Right lobe of liver (tissue), 6 donors: ENCODE measurements at regions not wholly inside any gene's neighbourhood (a gene's known extent, or its start where the extent isn't known, plus 50 kb on each side); places are given as distances from the start of the nearest gene placed in this dataset.

ENCODE experiments used
- ATAC-seq, 4 donors: fragments of 200-7000 bp; cut with Tn5 transposase; one replicate each; pipeline ENCODE4 v1.9.1; 2020; ENCODE audit warnings: mild to moderate bottlenecking in 4 of 4, moderate library complexity in 4 of 4
- DNase-seq, 3 donors: peaks; one replicate each; pipeline ENCODE4 v3.0.0-alpha.2; 2020
- H3K27ac ChIP-seq, 3 donors: fragments of 200-600 bp; one replicate each; pipeline ENCODE4 v1.8.0; 2022
- H3K27me3 ChIP-seq, 2 donors: fragments of 200-600 bp; one replicate each; pipeline ENCODE4 v1.8.0; 2022
- H3K36me3 ChIP-seq, 4 donors: fragments of 200-600 bp; sonication (generic) in 1 of 4; one replicate each; pipeline versions ENCODE4 v1.5.1 to v1.8.0; 2017 to 2022; ENCODE audit warnings: control low read depth in 1 of 4
- H3K4me1 ChIP-seq, 4 donors: fragments of 200-600 bp; sonication (generic) in 1 of 4; one replicate each; pipeline versions ENCODE4 v1.5.1 to v1.8.0; 2017 to 2022; ENCODE audit warnings: control low read depth in 1 of 4
- H3K4me3 ChIP-seq, 3 donors: fragments of 200-600 bp; one replicate each; pipeline ENCODE4 v1.8.0; 2022
- H3K9me3 ChIP-seq, 4 donors: fragments of 200-600 bp; sonication (generic) in 1 of 4; one replicate each; pipeline versions ENCODE4 v1.5.1 to v1.8.0; 2017 to 2022; ENCODE audit warnings: control low read depth in 1 of 4
- CTCF ChIP-seq, 4 donors: fragments of 200-600 bp in 3 of 4; fragments of 450-650 bp in 1 of 4; IDR thresholded peaks; one replicate each; pipeline versions ENCODE4 v1.5.1 to v1.8.0; 2016 to 2022; ENCODE audit warnings: antibody characterized with exemption in 4 of 4, mild to moderate bottlenecking in 2 of 4
- POLR2A ChIP-seq: fragments of 450-650 bp; IDR thresholded peaks from one replicate; pipeline ENCODE4 v1.6.1; 2017; ENCODE audit warnings: antibody characterized with exemption, mild to moderate bottlenecking
- WGBS: methylation state at CpG from one replicate; pipeline ENCODE4 v1.1.6; 2018; ENCODE audit warnings: low coverage, low lambda C conversion rate; ENCODE audit not compliant: insufficient coverage; ENCODE audit errors: missing lambda C conversion rate; 5-methylcytosine and 5-hydroxymethylcytosine counted together
- intact Hi-C, 2 donors: fragments of 100-400 bp; cut with DNase I; formaldehyde crosslinking; loops; one replicate each; pipeline versions ENCODE4 v1.11.2 to v1.14.1; 2022
- donor health status: DM: no; HTN: yes; CAD: no.
- donor health status: DM: no; HTN: no; CAD: no.
- donor health status: DM: no; HTN: no; CAD: no.
- donor health status: DM: no; HTN: yes; CAD: no.
- donor health status: DM: no; HTN: yes; CAD: no.

- 30% methylated on average over 3 of the region's 3 CpGs for WGBS
- TF ChIP-seq CTCF (IDR thresholded peaks at IDR 0.05) (peak in 1 of 4 donors; percentile 44), POLR2A (no peak)
- no peak overlapping the region for H3K27ac ChIP-seq
- no peaks in the 10 kb centered on the region for H3K4me1 ChIP-seq
- ATAC-seq, result peak in 2 of 4 donors; percentile 45 to 57
- no peaks in the 10 kb centered on the region for H3K9me3 ChIP-seq
- intact Hi-C loops, result no loop called here
- no peak overlapping the region for H3K4me3 ChIP-seq
- no peaks in the 10 kb centered on the region for H3K36me3 ChIP-seq
- DNase-seq, result no peak
- no peaks in the 10 kb centered on the region for H3K27me3 ChIP-seq
Observed at GRCh38 chr5:18113721-18114120, 479.5 kb downstream of the TAF11L14 start.

DNA sequence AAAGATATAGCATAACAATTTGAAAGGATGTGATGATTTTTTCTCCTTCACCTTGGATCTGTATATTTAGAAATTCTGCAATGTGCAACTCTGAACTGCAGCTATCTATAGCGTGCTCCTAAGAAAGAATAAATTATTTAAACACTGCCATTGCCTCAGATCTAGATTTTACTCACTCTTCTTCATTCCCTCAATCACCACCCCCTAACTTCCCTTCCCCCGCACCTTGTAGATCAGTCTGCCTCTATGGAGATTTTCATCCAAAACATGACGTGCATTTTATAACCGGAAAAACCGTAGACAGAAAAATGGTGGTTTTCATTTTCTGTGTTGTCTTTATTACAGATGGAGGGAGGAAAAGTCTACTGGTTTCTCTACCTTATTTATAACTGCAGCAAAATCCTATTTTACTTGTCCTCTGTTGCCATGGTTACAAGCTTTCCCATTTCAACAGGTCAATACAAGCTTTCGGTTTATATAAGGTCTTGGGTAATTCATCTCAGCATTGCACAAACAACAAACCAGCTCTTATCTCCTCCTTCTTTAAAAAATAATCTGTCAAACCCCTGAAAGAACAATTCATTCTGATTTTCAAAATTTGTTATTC, 480.0 kb downstream of the TAF11L14 start:
- Histone ChIP-seq H3K27me3 (no peaks in the 10 kb centered on the region), H3K4me3 (no peak overlapping the region), H3K27ac (no peak overlapping the region), H3K36me3 (no peaks in the 10 kb centered on the region), H3K9me3 (no peaks in the 10 kb centered on the region), H3K4me1 (no peaks in the 10 kb centered on the region)
- DNase-seq (no peak), ATAC-seq (peak; percentile 56 to 81 (median 68))
- TF ChIP-seq POLR2A (no peak), CTCF (IDR thresholded peaks at IDR 0.05) (no peak)
- intact Hi-C loops, result no loop called here
- 40% methylated on average over 6 of the region's 6 CpGs for WGBS

DNA sequence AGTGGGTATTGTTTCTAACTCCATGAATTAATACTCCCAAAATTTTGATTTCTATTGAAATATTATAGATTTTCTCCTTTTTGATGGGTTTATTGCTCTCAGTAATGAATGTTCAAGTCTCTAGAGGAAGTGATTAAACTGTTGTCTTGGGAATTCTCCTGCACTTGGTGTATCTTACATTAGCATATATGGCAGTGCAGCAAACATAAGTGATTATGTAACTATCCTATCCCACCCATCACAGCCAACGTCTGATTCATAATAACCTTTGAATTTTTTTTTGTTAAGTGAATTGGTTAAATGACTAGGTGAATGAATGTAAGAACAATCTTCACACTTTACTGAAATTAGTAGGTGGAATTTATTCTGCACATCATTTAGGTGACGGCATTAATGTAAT, 483.7 kb downstream of the TAF11L14 start:
- ATAC-seq, result no peak
- 68% methylated on average over 2 of the region's 2 CpGs for WGBS
- no peak overlapping the region for H3K4me3 ChIP-seq
- H3K36me3 ChIP-seq, result no peaks in the 10 kb centered on the region
- no peak for TF ChIP-seq CTCF (IDR thresholded peaks at IDR 0.05)
- no peak for TF ChIP-seq POLR2A
- H3K4me1 ChIP-seq, result no peaks in the 10 kb centered on the region
- H3K27ac ChIP-seq, result no peak overlapping the region
- DNase-seq, result no peak
- no peaks in the 10 kb centered on the region for H3K27me3 ChIP-seq
- intact Hi-C loops, result no loop called here
- no peaks in the 10 kb centered on the region for H3K9me3 ChIP-seq

DNA sequence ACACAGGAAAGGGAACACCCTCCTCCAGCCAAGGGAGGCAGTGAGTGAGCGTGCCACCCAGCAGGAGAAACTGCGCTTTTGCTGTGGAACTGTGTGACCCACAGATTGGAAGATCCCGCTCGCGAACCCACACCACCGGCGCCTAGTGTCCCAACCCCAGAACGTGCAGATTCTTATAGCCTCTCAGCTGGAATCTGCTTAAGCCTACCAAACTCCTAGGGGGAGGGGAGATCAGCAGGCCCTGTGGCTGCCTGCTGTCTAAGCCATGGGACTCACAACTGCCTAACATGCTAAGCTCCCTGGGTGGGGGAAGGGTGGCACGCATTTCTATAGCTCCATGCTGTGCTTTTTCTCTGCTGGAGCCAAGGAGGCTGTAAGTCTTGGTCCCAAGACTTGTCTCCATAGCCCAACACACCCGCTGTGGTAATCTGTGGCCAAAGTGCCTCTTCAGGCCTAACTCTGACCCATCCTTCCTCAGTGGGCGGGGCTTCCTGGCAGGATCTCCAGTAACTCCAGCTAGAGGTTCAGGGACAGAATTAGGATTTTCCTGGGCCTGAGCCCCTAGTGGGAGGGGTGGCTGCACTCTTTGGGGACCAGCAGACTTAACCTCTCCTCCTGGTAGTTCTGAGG, 485.0 kb downstream of the TAF11L14 start:
- ATAC-seq, result no peak
- DNase-seq, result peak in 1 of 3 donors; percentile 33
- no peak overlapping the region for H3K27ac ChIP-seq
- intact Hi-C loops, result no loop called here
- TF ChIP-seq POLR2A, result no peak
- H3K27me3 ChIP-seq, result no peaks in the 10 kb centered on the region
- no peaks in the 10 kb centered on the region for H3K36me3 ChIP-seq
- no peaks in the 10 kb centered on the region for H3K4me1 ChIP-seq
- WGBS, result 100% methylated on average over 2 of the region's 11 CpGs
- H3K4me3 ChIP-seq, result no peak overlapping the region
- no peaks in the 10 kb centered on the region for H3K9me3 ChIP-seq

DNA sequence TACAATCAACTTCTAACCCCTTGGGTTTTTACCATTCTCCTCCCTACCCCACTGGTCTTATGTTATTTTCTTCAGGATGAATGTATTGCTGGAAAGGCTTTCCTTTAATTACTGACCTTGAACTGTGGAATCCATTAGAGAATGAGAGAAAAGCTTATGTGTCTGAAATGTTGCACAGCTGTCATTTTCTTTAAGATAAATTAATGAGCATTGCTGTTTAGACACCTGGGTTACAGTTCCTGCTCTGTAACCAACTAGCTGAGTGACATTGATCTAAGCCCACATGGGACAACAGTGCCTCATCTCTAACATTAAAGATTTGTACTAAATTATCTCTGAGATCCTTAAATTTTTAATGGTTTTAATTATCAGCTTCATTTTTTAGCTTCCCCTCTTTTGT, 507.0 kb downstream of the TAF11L14 start:
- ATAC-seq (no peak), DNase-seq (no peak)
- no peak for TF ChIP-seq POLR2A
- TF ChIP-seq CTCF (IDR thresholded peaks at IDR 0.05), result no peak
- H3K36me3 ChIP-seq, result no peaks in the 10 kb centered on the region
- no peak overlapping the region for H3K4me3 ChIP-seq
- no peak overlapping the region for H3K27ac ChIP-seq
- H3K27me3 ChIP-seq, result no peaks in the 10 kb centered on the region
- no peaks in the 10 kb centered on the region for H3K4me1 ChIP-seq
- no peaks in the 10 kb centered on the region for H3K9me3 ChIP-seq
- intact Hi-C loops, result no loop called here
